HCT116 (cell line): ENCODE measurements at regions not wholly inside any gene's neighbourhood (a gene's known extent, or its start where the extent isn't known, plus 50 kb on each side); places are given as distances from the start of the nearest gene placed in this dataset.

Source experiments
- ATAC-seq: fragments of 200-7000 bp; cut with Tn5 transposase; 2 replicates; pipeline ENCODE4 v1.9.1; 2020; ENCODE audit warnings: mild to moderate bottlenecking, moderate library complexity
- BruUV-seq: library from RNA; stranded (reverse); fragments of 400-500 nt; replicated peaks from 2 replicates; lab custom pipeline; 2021; lab: Mats Ljungman, UMichigan
- CTCF ChIA-PET: fragments of 300-600 bp; sonication (Branson Sonifier 250); formaldehyde crosslinking; loops from one replicate; lab custom pipeline; 2021; ENCODE audit warnings: antibody characterized with exemption; lab: Charles Lee
- POLR2A ChIA-PET: fragments of 300-600, 350-600 bp; sonication (Branson Sonifier 250); formaldehyde crosslinking; loops from one replicate; lab custom pipeline; 2021; ENCODE audit warnings: antibody characterized with exemption; lab: Charles Lee
- RAD21 ChIA-PET, 2 experiments: fragments of 300-600 bp; sonication (Branson Sonifier 250); formaldehyde crosslinking; loops; one replicate each; lab custom pipeline; 2023; ENCODE audit warnings: low total read pairs in 2 of 2; ENCODE audit not compliant: uncharacterized antibody in 2 of 2, unreplicated experiment in 2 of 2, low non-redundant PET in 1 of 2; lab: Charles Lee
- DNase-seq: peaks from one replicate; pipeline ENCODE4 v3.0.0-alpha.2; 2010; ENCODE audit warnings: low read depth, low spot score
- H2AFZ ChIP-seq: fragments of 200-600 bp; shearing (Covaris generic), sonication (generic); 2 replicates; pipeline ENCODE4 v1.6.1; 2017; ENCODE audit warnings: low read depth, mixed run types, mixed read lengths, antibody characterized with exemption, low read length; ENCODE audit not compliant: poor library complexity, severe bottlenecking
- H3K27ac ChIP-seq: 2 replicates; pipeline ENCODE4 v1.5.1; 2012; ENCODE audit warnings: low read depth, low read length
- H3K27me3 ChIP-seq: fragments of 200-600 bp; sonication (generic); 2 replicates; pipeline ENCODE4 v1.6.1; 2016; ENCODE audit warnings: mixed run types, low read length, mixed read lengths; ENCODE audit not compliant: insufficient read depth
- H3K36me3 ChIP-seq, 2 experiments: fragments of 200-500 bp in 1 of 2; fragments of 200-600 bp in 1 of 2; sonication (Bioruptor generic) in 1 of 2; sonication (generic) in 1 of 2; 2 replicates each; pipeline versions ENCODE4 v1.5.1 to v1.6.1; 2014 to 2016; ENCODE audit warnings: low read length in 2 of 2, inconsistent platforms in 1 of 2, mixed read lengths in 1 of 2, mixed run types in 1 of 2; ENCODE audit not compliant: insufficient read depth in 2 of 2, control insufficient read depth in 1 of 2
- H3K4me1 ChIP-seq, 2 experiments: fragments of 200-600 bp in 1 of 2; sonication (generic) in 1 of 2; 2 replicates each; pipeline versions ENCODE4 v1.5.1 to v1.6.1; 2012 to 2017; ENCODE audit warnings: low read length in 2 of 2, inconsistent platforms in 1 of 2, mild to moderate bottlenecking in 1 of 2, mixed read lengths in 1 of 2, mixed run types in 1 of 2, moderate library complexity in 1 of 2; ENCODE audit not compliant: insufficient read depth in 2 of 2, control insufficient read depth in 1 of 2
- H3K4me2 ChIP-seq: fragments of 200-600 bp; sonication (generic); 2 replicates; pipeline ENCODE4 v1.6.1; 2017; ENCODE audit warnings: mixed run types, low read length, mixed read lengths
- H3K4me3 ChIP-seq, 2 experiments: fragments of 200-600 bp in 1 of 2; sonication (generic) in 1 of 2; replicated peaks in 1 of 2; 2 replicates each; pipeline ENCODE4 v1.5.1; 2011 to 2016; ENCODE audit warnings: low read length in 2 of 2, control low read depth in 1 of 2, low read depth in 1 of 2, mild to moderate bottlenecking in 1 of 2, mixed read lengths in 1 of 2, mixed run types in 1 of 2
- H3K79me2 ChIP-seq: fragments of 200-600 bp; sonication (generic); 2 replicates; pipeline ENCODE4 v1.6.1; 2017; ENCODE audit warnings: mild to moderate bottlenecking, mixed run types, low read length, moderate library complexity, mixed read lengths; ENCODE audit not compliant: insufficient read depth
- H3K9ac ChIP-seq: fragments of 200-600 bp; sonication (generic); 2 replicates; pipeline ENCODE4 v1.6.1; 2016; ENCODE audit warnings: low read length, mixed read lengths
- H3K9me2 ChIP-seq: fragments of 200-600 bp; sonication (generic), shearing (Covaris generic); 2 replicates; pipeline ENCODE4 v1.6.1; 2017; ENCODE audit warnings: mixed run types, mild to moderate bottlenecking, moderate library complexity; ENCODE audit not compliant: insufficient read depth
- H3K9me3 ChIP-seq, 2 experiments: fragments of 200-500 bp in 1 of 2; fragments of 200-600 bp in 1 of 2; sonication (Bioruptor generic) in 1 of 2; sonication (generic) in 1 of 2; 2 replicates each; pipeline ENCODE4 v1.6.1; 2014 to 2017; ENCODE audit warnings: low read length in 2 of 2, mixed read lengths in 2 of 2, inconsistent platforms in 1 of 2, low read depth in 1 of 2, mild to moderate bottlenecking in 1 of 2, mixed run types in 1 of 2, moderate library complexity in 1 of 2; ENCODE audit not compliant: control insufficient read depth in 1 of 2, insufficient read depth in 1 of 2
- H4K20me1 ChIP-seq: fragments of 200-600 bp; sonication (generic), shearing (Covaris generic); 2 replicates; pipeline ENCODE4 v1.6.1; 2017; ENCODE audit warnings: mixed run types, mild to moderate bottlenecking, moderate library complexity; ENCODE audit not compliant: insufficient read depth
- CBX3 ChIP-seq: IDR thresholded peaks from 2 replicates; pipeline ENCODE4 v1.6.1; 2012; ENCODE audit warnings: low read depth
- CEBPB ChIP-seq: IDR thresholded peaks from 2 replicates; pipeline ENCODE4 v1.6.1; 2012; ENCODE audit warnings: low read depth
- EGR1 ChIP-seq: IDR thresholded peaks from 2 replicates; pipeline ENCODE4 v1.6.1; 2012; ENCODE audit warnings: low read depth
- ELF1 ChIP-seq: IDR thresholded peaks from 2 replicates; pipeline ENCODE4 v1.6.1; 2012; ENCODE audit warnings: low read depth, borderline replicate concordance
- EZH2 ChIP-seq: fragments of 200-600 bp; sonication (generic); IDR thresholded peaks from 2 replicates; pipeline ENCODE4 v1.6.1; 2017; ENCODE audit warnings: antibody characterized with exemption, mixed run types
- FOSL1 ChIP-seq: IDR thresholded peaks from 2 replicates; pipeline ENCODE4 v1.6.1; 2012; ENCODE audit warnings: low read depth
- JUND ChIP-seq: IDR thresholded peaks from 2 replicates; pipeline ENCODE4 v1.6.1; 2012
- POLR2A ChIP-seq: IDR thresholded peaks from 2 replicates; pipeline ENCODE4 v1.7.0; 2011; ENCODE audit warnings: borderline replicate concordance; ENCODE audit not compliant: insufficient read depth, insufficient read length; ENCODE audit errors: extremely low read depth
- POLR2AphosphoS5 ChIP-seq: IDR thresholded peaks from 2 replicates; pipeline ENCODE4 v1.6.1; 2011; ENCODE audit warnings: mild to moderate bottlenecking, low read depth, low read length, moderate library complexity
- RAD21 ChIP-seq: IDR thresholded peaks from 2 replicates; pipeline ENCODE4 v1.6.1; 2012; ENCODE audit warnings: low read depth, mild to moderate bottlenecking
- SIN3A ChIP-seq: IDR thresholded peaks from 2 replicates; pipeline ENCODE4 v1.6.1; 2012; ENCODE audit warnings: low read depth
- SP1 ChIP-seq: IDR thresholded peaks from 2 replicates; pipeline ENCODE4 v1.6.1; 2012; ENCODE audit warnings: low read depth
- YY1 ChIP-seq: IDR thresholded peaks from 2 replicates; pipeline ENCODE4 v1.6.1; 2011; ENCODE audit warnings: low read length, low read depth, moderate library complexity, mild to moderate bottlenecking; ENCODE audit not compliant: insufficient replicate concordance; ENCODE audit errors: extremely low read depth
- intact Hi-C: fragments of 100-400 bp; cut with micrococcal nuclease; formaldehyde crosslinking; loops from 2 replicates; pipeline ENCODE4 v1.10.0; 2022
- TF ChIP-seq, protein P1 (sequence below): IDR thresholded peaks from 2 replicates; pipeline ENCODE4 v1.6.1; 2012; ENCODE audit warnings: low read depth
- TF ChIP-seq, protein P2 (sequence below): IDR thresholded peaks from 2 replicates; pipeline ENCODE4 v1.6.1; 2012

DNA sequence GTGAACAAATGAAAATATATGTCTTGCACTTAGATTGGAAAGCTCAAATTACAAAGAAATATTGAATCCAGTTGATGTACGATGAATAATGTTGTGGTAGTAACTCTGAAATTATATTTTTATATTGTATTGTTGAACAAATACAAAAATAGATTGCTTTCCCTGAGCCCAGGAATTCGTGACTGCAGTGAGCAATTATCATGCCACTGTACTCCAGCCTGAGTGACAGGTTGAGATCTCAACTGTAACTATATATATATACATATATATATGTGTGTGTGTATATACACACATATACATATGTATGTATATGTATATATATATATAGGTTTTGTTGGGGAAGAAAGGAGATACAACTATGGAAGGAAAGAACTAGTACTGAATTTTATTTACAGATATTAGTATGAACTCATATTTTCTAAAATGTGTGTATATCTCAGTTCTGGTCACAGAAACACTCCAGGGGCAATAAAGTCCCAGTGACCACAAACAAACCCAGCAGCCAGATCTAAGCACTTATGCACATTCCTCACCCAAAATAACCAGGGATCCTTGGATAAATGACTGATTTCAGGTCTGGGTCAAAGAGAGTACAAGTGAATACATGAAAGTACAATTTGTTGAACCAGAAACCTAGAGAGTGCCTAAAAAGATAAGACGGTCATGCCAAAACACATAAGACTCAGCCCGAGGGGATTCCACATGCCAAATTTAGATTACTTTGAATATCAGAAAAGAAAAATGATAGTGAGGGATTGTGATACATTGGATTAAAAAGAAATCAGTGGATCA is 146.3 kb downstream of the TMX3 start:
- Histone ChIP-seq H3K27ac (no peak overlapping the region), H3K9me2 (no peaks in the 10 kb centered on the region), H3K9ac (no peak overlapping the region), H3K4me1 (no peaks in the 10 kb centered on the region), H4K20me1 (no peaks in the 10 kb centered on the region), H3K36me3 (no peaks in the 10 kb centered on the region), H2AFZ (no peak overlapping the region), H3K27me3 (no peaks in the 10 kb centered on the region), H3K79me2 (no peaks in the 10 kb centered on the region), H3K9me3 (no peaks in the 10 kb centered on the region; a peak in 1 of 4 replicates), H3K4me3 (no peak overlapping the region), H3K4me2 (no peak overlapping the region)
- RAD21 ChIA-PET: no interaction called here
- DNase-seq: no peak
- no peak for ATAC-seq
- POLR2A ChIA-PET: no interaction called here
- intact Hi-C loops: no loop called here
- CTCF ChIA-PET: no interaction called here
- TF ChIP-seq ELF1 (no peak), CEBPB (no peak), EZH2 (no peak), YY1 (no peak), FOSL1 (no peak), SP1 (no peak), CBX3 (no peak), POLR2A (no peak), RAD21 (no peak), POLR2AphosphoS5 (no peak), SIN3A (no peak), JUND (no peak), EGR1 (no peak)
- TF ChIP-seq, protein P1, sequence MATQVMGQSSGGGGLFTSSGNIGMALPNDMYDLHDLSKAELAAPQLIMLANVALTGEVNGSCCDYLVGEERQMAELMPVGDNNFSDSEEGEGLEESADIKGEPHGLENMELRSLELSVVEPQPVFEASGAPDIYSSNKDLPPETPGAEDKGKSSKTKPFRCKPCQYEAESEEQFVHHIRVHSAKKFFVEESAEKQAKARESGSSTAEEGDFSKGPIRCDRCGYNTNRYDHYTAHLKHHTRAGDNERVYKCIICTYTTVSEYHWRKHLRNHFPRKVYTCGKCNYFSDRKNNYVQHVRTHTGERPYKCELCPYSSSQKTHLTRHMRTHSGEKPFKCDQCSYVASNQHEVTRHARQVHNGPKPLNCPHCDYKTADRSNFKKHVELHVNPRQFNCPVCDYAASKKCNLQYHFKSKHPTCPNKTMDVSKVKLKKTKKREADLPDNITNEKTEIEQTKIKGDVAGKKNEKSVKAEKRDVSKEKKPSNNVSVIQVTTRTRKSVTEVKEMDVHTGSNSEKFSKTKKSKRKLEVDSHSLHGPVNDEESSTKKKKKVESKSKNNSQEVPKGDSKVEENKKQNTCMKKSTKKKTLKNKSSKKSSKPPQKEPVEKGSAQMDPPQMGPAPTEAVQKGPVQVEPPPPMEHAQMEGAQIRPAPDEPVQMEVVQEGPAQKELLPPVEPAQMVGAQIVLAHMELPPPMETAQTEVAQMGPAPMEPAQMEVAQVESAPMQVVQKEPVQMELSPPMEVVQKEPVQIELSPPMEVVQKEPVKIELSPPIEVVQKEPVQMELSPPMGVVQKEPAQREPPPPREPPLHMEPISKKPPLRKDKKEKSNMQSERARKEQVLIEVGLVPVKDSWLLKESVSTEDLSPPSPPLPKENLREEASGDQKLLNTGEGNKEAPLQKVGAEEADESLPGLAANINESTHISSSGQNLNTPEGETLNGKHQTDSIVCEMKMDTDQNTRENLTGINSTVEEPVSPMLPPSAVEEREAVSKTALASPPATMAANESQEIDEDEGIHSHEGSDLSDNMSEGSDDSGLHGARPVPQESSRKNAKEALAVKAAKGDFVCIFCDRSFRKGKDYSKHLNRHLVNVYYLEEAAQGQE: no peak
- TF ChIP-seq, protein P2, sequence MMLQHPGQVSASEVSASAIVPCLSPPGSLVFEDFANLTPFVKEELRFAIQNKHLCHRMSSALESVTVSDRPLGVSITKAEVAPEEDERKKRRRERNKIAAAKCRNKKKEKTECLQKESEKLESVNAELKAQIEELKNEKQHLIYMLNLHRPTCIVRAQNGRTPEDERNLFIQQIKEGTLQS: no peak
- no TSS peak for BruUV-seq
